HG02763 (cell line): ENCODE measurements at regions not wholly inside any gene's neighbourhood (a gene's known extent, or its start where the extent isn't known, plus 50 kb on each side); places are given as distances from the start of the nearest gene placed in this dataset.
"Not testable (repeated sequence)": the region's sequence is repeated elsewhere in the genome, so short reads cannot be mapped to it uniquely, and the experiment has no call there.

Experiments used
- ATAC-seq: cut with Tn5 transposase; IDR thresholded peaks from one replicate; pipeline ENCODE4 v1.9.1; 2021; ENCODE audit warnings: mild to moderate bottlenecking, moderate library complexity; ENCODE audit not compliant: unreplicated experiment

GRCh38 chr4:107562316-107562715 is 157.7 kb downstream of the PAPSS1 start:
- no peak for ATAC-seq

DNA sequence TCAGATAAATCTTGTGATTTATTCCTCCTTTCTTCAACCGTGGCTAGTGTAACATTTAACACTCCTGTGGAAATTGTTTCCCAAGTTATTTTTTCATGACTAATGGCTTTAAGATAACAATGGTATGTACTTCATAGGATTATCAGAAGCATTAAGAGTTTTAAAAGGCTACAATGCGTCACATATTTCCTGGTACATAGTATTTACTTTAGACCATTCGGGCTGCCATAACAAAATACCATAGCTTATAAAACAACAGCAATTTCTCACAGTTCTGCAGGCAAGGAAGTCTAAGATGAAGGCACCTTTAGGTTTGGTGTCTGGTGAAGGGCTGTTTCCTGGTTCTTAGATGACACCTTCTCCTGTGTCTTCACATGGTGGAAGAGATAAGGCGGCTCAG is 158.6 kb downstream of the PAPSS1 start:
- no peak for ATAC-seq

- ATAC-seq, result no peak
Observed at GRCh38 chr4:107559653-107560052, 160.4 kb downstream of the PAPSS1 start.

DNA sequence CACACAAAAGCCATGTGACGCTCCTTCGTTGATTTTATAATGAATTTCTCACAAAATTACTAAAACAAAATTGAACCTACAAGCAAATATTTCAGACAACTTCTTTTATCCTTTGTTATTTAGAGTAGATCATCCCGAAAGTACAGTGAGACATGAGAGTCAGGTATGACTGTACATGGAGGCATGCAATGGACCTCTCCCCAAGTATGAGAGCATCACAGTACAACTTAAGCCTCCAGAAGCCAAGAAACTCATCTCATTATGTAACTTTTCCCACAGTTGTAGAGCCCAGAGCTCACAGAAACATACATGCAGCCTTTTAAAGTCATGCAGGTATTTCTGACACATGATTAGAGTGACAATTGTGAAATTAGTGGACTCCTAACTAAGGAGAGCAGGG is 167.7 kb downstream of the PAPSS1 start:
- ATAC-seq, result no peak

DNA sequence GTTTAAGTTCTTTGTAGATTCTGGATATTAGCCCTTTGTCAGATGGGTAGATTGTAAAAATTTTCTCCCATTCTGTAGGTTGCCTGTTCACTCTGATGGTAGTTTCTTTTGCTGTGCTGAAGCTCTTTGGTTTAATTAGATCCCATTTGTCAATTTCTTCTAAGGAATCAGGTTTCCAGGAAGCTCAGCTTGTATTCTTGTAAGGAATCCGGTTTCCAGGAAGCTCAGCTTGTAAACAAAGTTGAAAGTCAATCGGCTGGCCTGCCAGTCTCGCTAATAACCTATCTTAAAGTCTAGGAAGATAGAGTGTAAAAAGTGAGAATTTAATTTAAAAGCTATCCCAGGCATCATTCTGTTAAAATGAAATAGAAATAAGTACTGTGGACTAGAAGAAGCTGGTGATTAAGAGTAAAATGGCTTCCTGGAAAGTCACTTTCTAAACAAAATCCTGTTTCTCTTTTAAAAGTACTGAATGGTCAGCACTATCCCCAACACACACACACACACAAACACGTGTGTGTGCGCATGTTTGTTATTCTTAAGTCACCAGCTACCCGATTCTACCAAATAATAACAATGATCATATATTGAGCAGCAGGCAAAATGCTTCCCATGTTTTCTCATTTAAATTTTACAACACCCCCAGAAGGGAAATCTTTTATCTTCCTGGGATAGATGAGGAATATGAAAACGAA is 171.7 kb downstream of the PAPSS1 start:
- ATAC-seq, result no peak

DNA sequence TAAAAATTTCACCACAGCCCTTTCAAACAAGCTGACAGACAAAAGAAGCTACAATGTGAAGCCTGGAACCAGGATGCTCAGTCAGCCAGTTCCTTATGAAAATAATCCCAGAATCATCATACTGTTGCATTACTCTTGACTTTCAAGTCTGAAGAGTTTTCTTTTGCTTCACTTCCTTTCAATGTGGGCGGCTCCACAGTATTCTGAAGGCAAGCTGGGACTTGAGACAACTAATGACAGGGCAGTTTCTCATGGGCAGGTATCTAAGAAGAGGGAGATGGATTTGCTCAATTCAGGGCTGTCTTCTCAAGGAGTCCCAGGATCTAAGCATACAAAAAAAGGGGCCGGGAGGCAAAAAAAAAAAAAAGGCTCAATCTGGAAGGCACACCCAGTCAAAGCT is 173.4 kb downstream of the PAPSS1 start:
- no peak for ATAC-seq

- ATAC-seq, result no peak
Observed at GRCh38 chr4:107541511-107541910, 178.5 kb downstream of the PAPSS1 start.

- ATAC-seq, result no peak
Observed at GRCh38 chr4:107531927-107532326, 188.1 kb downstream of the PAPSS1 start.

GRCh38 chr4:107520368-107520767 is 199.7 kb downstream of the PAPSS1 start:
- ATAC-seq, result no peak

DNA sequence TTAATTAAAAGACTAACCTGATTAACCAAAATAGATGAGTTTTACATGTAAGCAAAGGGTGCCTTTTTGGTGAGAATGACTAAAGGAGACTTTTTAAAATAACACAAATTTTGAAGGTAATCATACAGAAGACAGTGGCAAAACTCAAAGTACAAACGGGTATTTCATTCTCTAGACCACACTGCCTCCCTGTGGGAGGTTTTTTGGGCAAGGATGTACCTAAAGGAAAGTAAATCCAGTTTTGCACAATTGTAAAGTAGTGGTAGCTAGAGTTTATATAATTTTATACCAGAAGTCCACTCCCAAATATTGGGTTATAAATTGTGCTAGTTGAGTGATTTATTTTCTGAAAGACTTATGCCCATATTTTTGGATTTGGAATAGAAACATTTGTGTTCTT is 201.0 kb downstream of the PAPSS1 start:
- ATAC-seq, result no peak

GRCh38 chr4:107518076-107518475 is 202.0 kb downstream of the PAPSS1 start:
- ATAC-seq, result no peak

- ATAC-seq, result no peak
Observed at GRCh38 chr4:107512549-107512948, 207.5 kb downstream of the PAPSS1 start.

DNA sequence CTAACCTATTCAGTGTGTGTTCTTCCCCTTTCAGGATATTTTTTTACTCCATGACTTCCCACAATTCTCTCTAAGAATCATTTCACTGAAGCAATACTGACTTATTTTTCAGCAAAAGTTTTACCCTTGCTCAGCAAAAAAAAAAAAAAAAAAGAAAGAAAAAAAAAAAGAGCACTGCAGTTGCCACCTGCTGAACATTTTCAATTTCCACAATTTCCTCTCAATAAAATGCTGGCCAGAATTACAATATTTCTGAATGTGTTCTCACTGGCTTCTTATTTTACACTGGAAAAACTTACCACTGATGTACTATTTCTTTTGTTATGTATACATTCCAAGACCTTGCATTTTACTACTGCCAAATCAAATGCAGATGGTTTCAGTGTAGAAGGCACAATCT is 210.4 kb downstream of the PAPSS1 start:
- no peak for ATAC-seq

- no peak for ATAC-seq
Observed at GRCh38 chr4:107500551-107500950, 219.5 kb downstream of the PAPSS1 start.

DNA sequence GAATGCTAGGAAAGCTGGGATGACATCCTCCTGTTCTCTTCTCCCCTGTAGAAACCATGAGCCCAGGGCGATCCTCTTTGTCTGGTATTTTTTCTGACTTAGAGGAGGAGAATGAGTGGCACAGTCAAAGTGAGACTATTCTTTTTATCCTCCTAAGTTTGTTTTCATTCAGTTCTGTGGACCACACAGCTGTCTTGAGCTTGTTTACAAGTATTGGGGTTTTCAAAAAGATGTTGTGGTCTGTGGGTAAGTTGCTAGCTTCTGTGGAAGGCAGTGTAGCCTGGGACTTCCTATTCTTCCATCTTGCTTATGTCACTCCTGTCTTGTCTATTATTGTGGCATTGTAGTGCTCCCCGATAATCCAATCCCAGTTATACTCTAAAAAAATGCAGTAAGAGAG is 223.0 kb downstream of the PAPSS1 start:
- no peak for ATAC-seq

DNA sequence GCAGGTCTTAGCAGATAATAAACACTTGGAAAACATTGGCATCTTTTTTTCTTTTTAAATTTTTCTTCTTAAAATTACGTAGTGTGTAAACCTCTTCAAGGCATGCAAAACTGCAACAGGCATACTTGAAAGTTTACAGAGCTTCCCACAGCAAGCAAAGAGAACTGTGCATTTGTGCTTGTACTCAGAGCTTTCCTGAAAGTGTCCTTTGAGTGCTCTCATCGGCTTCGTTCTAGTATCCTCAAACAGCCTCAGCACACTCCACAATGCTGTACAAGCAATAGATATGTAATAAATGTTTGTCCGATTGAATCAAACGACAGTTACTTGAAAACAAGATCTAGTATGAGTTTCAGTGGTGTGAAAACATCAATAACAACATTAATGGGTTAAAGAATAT is 227.5 kb downstream of the PAPSS1 start:
- no peak for ATAC-seq

GRCh38 chr4:107490116-107490515 is 229.9 kb downstream of the PAPSS1 start:
- ATAC-seq, result no peak

DNA sequence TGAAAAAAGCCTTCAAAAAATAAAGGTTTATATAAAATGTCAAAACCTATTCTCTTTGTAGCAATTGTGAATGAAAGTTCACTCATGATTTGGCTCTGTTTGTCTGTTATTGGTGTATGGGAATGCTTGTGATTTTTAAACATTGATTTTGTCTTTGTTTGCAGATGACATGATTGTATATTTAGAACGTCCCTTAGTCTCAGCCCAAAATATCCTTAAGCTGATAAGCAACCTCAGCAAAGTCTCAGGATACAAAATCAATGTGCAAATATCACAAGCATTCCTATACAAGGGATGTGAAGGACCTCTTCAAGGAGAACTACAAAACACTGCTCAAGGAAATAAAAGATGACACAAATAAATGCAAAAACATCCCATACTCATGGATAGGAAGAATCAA is 236.4 kb downstream of the PAPSS1 start:
- not testable (repeated sequence) for ATAC-seq

GRCh38 chr4:107482546-107482945 is 237.5 kb downstream of the PAPSS1 start:
- ATAC-seq, result no peak

DNA sequence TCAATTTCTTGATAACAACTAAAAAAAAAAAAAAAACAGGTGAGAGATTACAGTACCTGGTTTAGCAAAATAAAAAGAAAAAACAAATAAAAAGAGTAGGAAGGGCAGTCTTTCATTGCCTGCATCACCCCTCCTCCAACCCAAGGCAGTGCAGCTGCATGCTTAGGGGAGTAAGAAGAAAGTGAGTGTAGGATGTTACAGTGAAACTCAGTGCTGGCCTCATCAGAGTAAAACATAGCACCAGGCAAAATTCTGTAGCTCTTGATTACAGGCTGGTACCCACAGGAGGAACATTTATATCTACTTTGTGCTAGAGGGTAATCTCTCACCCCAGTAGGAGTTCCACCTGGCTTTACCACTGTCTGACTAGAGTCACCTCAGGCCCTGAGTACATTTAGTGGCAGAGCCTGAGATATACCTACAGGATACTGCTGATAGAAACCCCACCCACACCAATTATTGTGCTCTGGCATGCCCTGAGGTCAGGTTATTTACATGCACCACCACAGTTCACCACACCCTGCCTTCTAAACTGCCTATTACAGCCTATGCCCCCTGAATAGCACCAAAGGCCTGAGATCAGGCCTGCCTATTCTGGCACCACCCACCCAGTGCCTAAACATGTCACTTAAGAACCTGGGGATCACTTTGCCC is 241.6 kb downstream of the PAPSS1 start:
- ATAC-seq, result no peak

GRCh38 chr4:107473126-107473525 is 246.9 kb downstream of the PAPSS1 start:
- ATAC-seq, result no peak

GRCh38 chr4:107472265-107472948 is 247.6 kb downstream of the PAPSS1 start:
- no peak for ATAC-seq
